H4 (cell line): ENCODE measurements at regions not wholly inside any gene's neighbourhood (a gene's known extent, or its start where the extent isn't known, plus 50 kb on each side); places are given as distances from the start of the nearest gene placed in this dataset.

Source experiments
- DNase-seq: peaks from one replicate; pipeline ENCODE4 v3.0.0-alpha.2; 2015; ENCODE audit warnings: low spot score

GRCh38 chr9:99399474-99399873 lies 177.4 kb downstream of the SEC61B start:
- no peak for DNase-seq

GRCh38 chr9:99400184-99400731 lies 178.2 kb downstream of the SEC61B start:
- DNase-seq: no peak

GRCh38 chr9:99401680-99402504 lies 179.8 kb downstream of the SEC61B start:
- DNase-seq: no peak

GRCh38 chr9:99403371-99403770 lies 181.3 kb downstream of the SEC61B start:
- no peak for DNase-seq

GRCh38 chr9:99405359-99405758 lies 183.3 kb downstream of the SEC61B start:
- no peak for DNase-seq

- DNase-seq: no peak
Measured at GRCh38 chr9:99406939-99407338, 184.9 kb downstream of the SEC61B start.

- DNase-seq: no peak
Measured at GRCh38 chr9:99411068-99411467, 189.0 kb downstream of the SEC61B start.

GRCh38 chr9:99411479-99412115 lies 189.5 kb downstream of the SEC61B start:
- no peak for DNase-seq

GRCh38 chr9:99412606-99413005 lies 190.5 kb downstream of the SEC61B start:
- no peak for DNase-seq

- DNase-seq: no peak
Measured at GRCh38 chr9:99414321-99414720, 192.2 kb downstream of the SEC61B start.

- no peak for DNase-seq
Measured at GRCh38 chr9:99415606-99416005, 193.5 kb downstream of the SEC61B start.

- DNase-seq: peak; percentile 22
Measured at GRCh38 chr9:99416007-99416406, 193.9 kb downstream of the SEC61B start.

GRCh38 chr9:99419070-99419469 lies 197.0 kb downstream of the SEC61B start:
- peak; percentile 22 for DNase-seq

- DNase-seq: no peak
Measured at GRCh38 chr9:99421369-99421768, 199.3 kb downstream of the SEC61B start.

- no peak for DNase-seq
Measured at GRCh38 chr9:99425124-99425523, 203.0 kb downstream of the SEC61B start.

- no peak for DNase-seq
Measured at GRCh38 chr9:99425923-99426842, 204.1 kb downstream of the SEC61B start.

- no peak for DNase-seq
Measured at GRCh38 chr9:99427260-99427659, 205.2 kb downstream of the SEC61B start.

GRCh38 chr9:99430301-99430700 lies 208.2 kb downstream of the SEC61B start:
- DNase-seq: peak; percentile 87

- peak; percentile 12 for DNase-seq
Measured at GRCh38 chr9:99431103-99431502, 209.0 kb downstream of the SEC61B start.

GRCh38 chr9:99432075-99432474 lies 210.0 kb downstream of the SEC61B start:
- DNase-seq: no peak

GRCh38 chr9:99433095-99433494 lies 211.0 kb downstream of the SEC61B start:
- DNase-seq: no peak

GRCh38 chr9:99433555-99433954 lies 211.5 kb downstream of the SEC61B start:
- DNase-seq: peak; percentile 80
